Stimulated activated CD8-positive, alpha-beta memory T cell treated with anti-CD3 and anti-CD28 coated beads, Interleukin-15, amount 100 ng/mL, for 1 hour (primary cell): ENCODE measurements at regions not wholly inside any gene's neighbourhood (a gene's known extent, or its start where the extent isn't known, plus 50 kb on each side); places are given as distances from the start of the nearest gene placed in this dataset.

Experiments
- DNase-seq: peaks from one replicate; pipeline ENCODE4 v3.0.0-alpha.2; 2020; ENCODE audit warnings: low read depth

- no peak for DNase-seq
Measured at GRCh38 chr1:14039582-14040430, 339.8 kb downstream of the PRDM2 start.

- DNase-seq = no peak
Measured at GRCh38 chr1:14049965-14050364, 350.0 kb downstream of the PRDM2 start.

GRCh38 chr1:14055442-14056223 lies 355.6 kb downstream of the PRDM2 start:
- DNase-seq = no peak

- DNase-seq = no peak
Measured at GRCh38 chr1:14057640-14058039, 357.7 kb downstream of the PRDM2 start.

GRCh38 chr1:14061204-14061603 lies 361.2 kb downstream of the PRDM2 start:
- DNase-seq = no peak

GRCh38 chr1:14061722-14062121 lies 361.7 kb downstream of the PRDM2 start:
- DNase-seq = no peak

- DNase-seq = no peak
Measured at GRCh38 chr1:14062669-14063068, 362.7 kb downstream of the PRDM2 start.

GRCh38 chr1:14064649-14065442 lies 364.9 kb downstream of the PRDM2 start:
- no peak for DNase-seq

GRCh38 chr1:14065486-14065885 lies 365.5 kb downstream of the PRDM2 start:
- no peak for DNase-seq

GRCh38 chr1:14067036-14067435 lies 367.0 kb downstream of the PRDM2 start:
- no peak for DNase-seq

GRCh38 chr1:14067711-14068110 lies 367.7 kb downstream of the PRDM2 start:
- DNase-seq = no peak

- no peak for DNase-seq
Measured at GRCh38 chr1:14071581-14071980, 371.6 kb downstream of the PRDM2 start.

GRCh38 chr1:14080653-14081052 lies 380.7 kb downstream of the PRDM2 start:
- no peak for DNase-seq

- DNase-seq = no peak
Measured at GRCh38 chr1:14082331-14082730, 382.3 kb downstream of the PRDM2 start.

- no peak for DNase-seq
Measured at GRCh38 chr1:14083277-14083676, 383.3 kb downstream of the PRDM2 start.

- no peak for DNase-seq
Measured at GRCh38 chr1:14083706-14084105, 383.7 kb downstream of the PRDM2 start.

GRCh38 chr1:14090062-14090461 lies 390.1 kb downstream of the PRDM2 start:
- DNase-seq = no peak

GRCh38 chr1:14090531-14090930 lies 390.5 kb downstream of the PRDM2 start:
- DNase-seq = no peak

GRCh38 chr1:14094611-14095400 lies 394.8 kb downstream of the PRDM2 start:
- DNase-seq = no peak

GRCh38 chr1:14098294-14098913 lies 398.4 kb downstream of the PRDM2 start:
- no peak for DNase-seq

GRCh38 chr1:14100444-14100843 lies 400.5 kb downstream of the PRDM2 start:
- no peak for DNase-seq
